ENCODE measurements at regions not wholly inside any gene's neighbourhood (a gene's known extent, or its start where the extent isn't known, plus 50 kb on each side); places are given as distances from the start of the nearest gene placed in this dataset.

GRCh38 chr2:136059036-136059472 is 58.9 kb downstream of the CXCR4 start:
- no peaks in the 10 kb centered on the region for H3K9me3 ChIP-seq (ENCODE audit: control insufficient read depth, insufficient read depth, low read depth, low read length)

DNA sequence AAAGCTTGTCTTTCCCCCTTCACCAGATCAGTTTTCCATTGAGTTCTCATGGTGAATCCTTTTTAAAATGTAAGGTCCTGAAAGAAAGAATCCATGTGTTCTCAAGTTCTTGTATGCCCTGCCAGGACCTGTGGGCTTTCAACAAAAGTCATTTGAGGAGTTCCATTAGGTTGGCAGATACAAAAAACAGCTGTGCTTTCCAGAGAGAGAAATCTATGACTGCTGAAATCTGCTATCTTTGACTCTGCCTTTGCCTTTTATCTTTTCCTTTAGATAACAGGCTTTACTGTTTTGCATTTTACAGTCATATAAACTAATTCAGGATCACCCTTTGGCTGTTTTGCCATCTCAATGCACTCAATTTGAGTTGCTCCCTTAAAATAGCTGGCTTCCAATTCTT is 59.7 kb downstream of the CXCR4 start:
- Histone ChIP-seq H3K36me3 (ENCODE audit: control insufficient read depth, insufficient read depth, low read length) (no peaks in the 10 kb centered on the region), H3K27ac (ENCODE audit: low read length) (no peak overlapping the region), H3K4me1 (ENCODE audit: control insufficient read depth, insufficient read depth, low read length) (no peaks in the 10 kb centered on the region), H3K9me3 (ENCODE audit: control insufficient read depth, insufficient read depth, low read depth, low read length) (no peaks in the 10 kb centered on the region), H3K4me3 (ENCODE audit: low read depth in 2 of 2, low read length in 2 of 2) (no peak overlapping the region), H3K27me3 (ENCODE audit: control insufficient read depth, insufficient read depth, low read length) (peaks cover 6% of the 10 kb centered on the region; the same call in 1 of the 2 replicates)
- no peak for ATAC-seq
- BruUV-seq (replicated peaks) = no TSS peak
- intact Hi-C loops (cut with micrococcal nuclease; ENCODE audit: unreplicated experiment) (no loop called here), in situ Hi-C loops (cut with HindIII; ENCODE audit: low pct_unique_long_range_greater_than_20kb, low sequenced_read_pairs) (no loop called here)
- DNase-seq (ENCODE audit: low read depth, low spot score) = no peak
- CTCF ChIA-PET = no interaction called here
- no peak for TF ChIP-seq CTCF (IDR thresholded peaks at IDR 0.05)
- no peak for TF ChIP-seq SIN3A (IDR thresholded peaks at IDR 0.05; ENCODE audit: borderline replicate concordance, insufficient read depth, low read depth, low read length)
- TF ChIP-seq, protein P1, sequence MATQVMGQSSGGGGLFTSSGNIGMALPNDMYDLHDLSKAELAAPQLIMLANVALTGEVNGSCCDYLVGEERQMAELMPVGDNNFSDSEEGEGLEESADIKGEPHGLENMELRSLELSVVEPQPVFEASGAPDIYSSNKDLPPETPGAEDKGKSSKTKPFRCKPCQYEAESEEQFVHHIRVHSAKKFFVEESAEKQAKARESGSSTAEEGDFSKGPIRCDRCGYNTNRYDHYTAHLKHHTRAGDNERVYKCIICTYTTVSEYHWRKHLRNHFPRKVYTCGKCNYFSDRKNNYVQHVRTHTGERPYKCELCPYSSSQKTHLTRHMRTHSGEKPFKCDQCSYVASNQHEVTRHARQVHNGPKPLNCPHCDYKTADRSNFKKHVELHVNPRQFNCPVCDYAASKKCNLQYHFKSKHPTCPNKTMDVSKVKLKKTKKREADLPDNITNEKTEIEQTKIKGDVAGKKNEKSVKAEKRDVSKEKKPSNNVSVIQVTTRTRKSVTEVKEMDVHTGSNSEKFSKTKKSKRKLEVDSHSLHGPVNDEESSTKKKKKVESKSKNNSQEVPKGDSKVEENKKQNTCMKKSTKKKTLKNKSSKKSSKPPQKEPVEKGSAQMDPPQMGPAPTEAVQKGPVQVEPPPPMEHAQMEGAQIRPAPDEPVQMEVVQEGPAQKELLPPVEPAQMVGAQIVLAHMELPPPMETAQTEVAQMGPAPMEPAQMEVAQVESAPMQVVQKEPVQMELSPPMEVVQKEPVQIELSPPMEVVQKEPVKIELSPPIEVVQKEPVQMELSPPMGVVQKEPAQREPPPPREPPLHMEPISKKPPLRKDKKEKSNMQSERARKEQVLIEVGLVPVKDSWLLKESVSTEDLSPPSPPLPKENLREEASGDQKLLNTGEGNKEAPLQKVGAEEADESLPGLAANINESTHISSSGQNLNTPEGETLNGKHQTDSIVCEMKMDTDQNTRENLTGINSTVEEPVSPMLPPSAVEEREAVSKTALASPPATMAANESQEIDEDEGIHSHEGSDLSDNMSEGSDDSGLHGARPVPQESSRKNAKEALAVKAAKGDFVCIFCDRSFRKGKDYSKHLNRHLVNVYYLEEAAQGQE (IDR thresholded peaks at IDR 0.05; ENCODE audit: insufficient read depth in 1 of 2, low read depth in 2 of 2, low read length in 1 of 2) = no peak
- TF ChIP-seq POLR2AphosphoS5 (IDR thresholded peaks at IDR 0.05; ENCODE audit: low read depth, low read length) = no peak
- TF ChIP-seq TCF7L2 (IDR thresholded peaks at IDR 0.05; ENCODE audit: low read depth, low read length) = no peak
- POLR2A ChIA-PET = no interaction called here

More at GRCh38 chr2:136059036-136059472, 58.9 kb downstream of the CXCR4 start:
- BruUV-seq (replicated peaks) = no TSS peak
- ATAC-seq = no peak
- no peak for TF ChIP-seq POLR2AphosphoS5 (IDR thresholded peaks at IDR 0.05; ENCODE audit: low read depth, low read length)
- in situ Hi-C loops (cut with HindIII; ENCODE audit: low pct_unique_long_range_greater_than_20kb, low sequenced_read_pairs) (no loop called here), intact Hi-C loops (cut with micrococcal nuclease; ENCODE audit: unreplicated experiment) (no loop called here)
- H3K4me3 ChIP-seq (ENCODE audit: low read depth in 2 of 2, low read length in 2 of 2) = no peak overlapping the region
- H3K27me3 ChIP-seq (ENCODE audit: control insufficient read depth, insufficient read depth, low read length) = peaks cover 4% of the 10 kb centered on the region; the same call in 1 of the 2 replicates
- H3K36me3 ChIP-seq (ENCODE audit: control insufficient read depth, insufficient read depth, low read length) = no peaks in the 10 kb centered on the region
- no peak overlapping the region for H3K27ac ChIP-seq (ENCODE audit: low read length)
- no peaks in the 10 kb centered on the region for H3K4me1 ChIP-seq (ENCODE audit: control insufficient read depth, insufficient read depth, low read length)
- ChIA-PET CTCF (no interaction called here), POLR2A (interaction anchor here (0.6 kb wide), 1 partner anchor 25 kb away, joined by 5 read pairs; no protein-coding TSS in a partner anchor)
- no peak for DNase-seq (ENCODE audit: low read depth, low spot score)

DNA sequence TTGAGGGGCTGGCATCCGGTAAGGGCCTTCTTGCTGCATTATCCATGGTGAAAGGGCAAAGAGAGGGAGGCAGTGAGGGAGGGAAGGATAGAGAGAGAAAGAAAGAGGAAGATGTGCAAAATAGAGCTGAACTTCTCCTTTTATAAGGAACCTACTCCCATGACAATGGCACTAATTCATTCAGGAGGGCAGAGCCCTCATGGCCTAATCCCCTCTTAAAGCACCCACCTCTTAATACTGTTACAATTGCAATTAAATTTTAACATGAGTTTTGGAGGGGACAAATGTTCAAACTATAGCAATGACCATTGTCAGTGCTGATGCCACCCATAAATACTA is 60.2 kb downstream of the CXCR4 start:
- no TSS peak for BruUV-seq (replicated peaks)
- Histone ChIP-seq H3K9me3 (ENCODE audit: control insufficient read depth, insufficient read depth, low read depth, low read length) (no peaks in the 10 kb centered on the region), H3K4me1 (ENCODE audit: control insufficient read depth, insufficient read depth, low read length) (no peaks in the 10 kb centered on the region), H3K4me3 (ENCODE audit: low read depth in 2 of 2, low read length in 2 of 2) (no peak overlapping the region), H3K27me3 (ENCODE audit: control insufficient read depth, insufficient read depth, low read length) (peaks cover 6% of the 10 kb centered on the region; the same call in 1 of the 2 replicates), H3K36me3 (ENCODE audit: control insufficient read depth, insufficient read depth, low read length) (no peaks in the 10 kb centered on the region), H3K27ac (ENCODE audit: low read length) (no peak overlapping the region)
- no peak for ATAC-seq
- ChIA-PET CTCF (no interaction called here), POLR2A (no interaction called here)
- intact Hi-C loops (cut with micrococcal nuclease; ENCODE audit: unreplicated experiment) (no loop called here), in situ Hi-C loops (cut with HindIII; ENCODE audit: low pct_unique_long_range_greater_than_20kb, low sequenced_read_pairs) (no loop called here)
- no peak for TF ChIP-seq TCF7L2 (IDR thresholded peaks at IDR 0.05; ENCODE audit: low read depth, low read length)
- no peak for TF ChIP-seq SIN3A (IDR thresholded peaks at IDR 0.05; ENCODE audit: borderline replicate concordance, insufficient read depth, low read depth, low read length)
- TF ChIP-seq, protein P1 (IDR thresholded peaks at IDR 0.05; ENCODE audit: insufficient read depth in 1 of 2, low read depth in 2 of 2, low read length in 1 of 2) = no peak
- no peak for TF ChIP-seq CTCF (IDR thresholded peaks at IDR 0.05)
- no peak for TF ChIP-seq POLR2AphosphoS5 (IDR thresholded peaks at IDR 0.05; ENCODE audit: low read depth, low read length)
- no peak for DNase-seq (ENCODE audit: low read depth, low spot score)
